Mucosa of descending colon (tissue), 3 donors: ENCODE measurements at regions not wholly inside any gene's neighbourhood (a gene's known extent, or its start where the extent isn't known, plus 50 kb on each side); places are given as distances from the start of the nearest gene placed in this dataset.
"Not testable (repeated sequence)": the region's sequence is repeated elsewhere in the genome, so short reads cannot be mapped to it uniquely, and the experiment has no call there.

ENCODE experiments used
- ATAC-seq: fragments of 200-7000 bp; cut with Tn5 transposase; one replicate; pipeline ENCODE4 v1.9.1; 2020; ENCODE audit warnings: mild to moderate bottlenecking, moderate library complexity
- DNase-seq, 3 donors: peaks; one replicate each; pipeline ENCODE4 v3.0.0-alpha.2; 2020
- H3K36me3 ChIP-seq: fragments of 200-600 bp; one replicate; pipeline ENCODE4 v1.8.0; 2021; ENCODE audit warnings: low read depth, mild to moderate bottlenecking
- H3K4me1 ChIP-seq: fragments of 200-600 bp; one replicate; pipeline ENCODE4 v1.8.0; 2021; ENCODE audit warnings: low read depth, mild to moderate bottlenecking
- H3K4me3 ChIP-seq: fragments of 200-600 bp; one replicate; pipeline ENCODE4 v1.8.0; 2021; ENCODE audit warnings: mild to moderate bottlenecking
- H3K9me3 ChIP-seq: fragments of 200-600 bp; one replicate; pipeline ENCODE4 v1.8.0; 2021; ENCODE audit warnings: mild to moderate bottlenecking
- intact Hi-C, 2 donors: fragments of 100-400 bp; cut with DNase I in 1 of 2; cut with micrococcal nuclease in 1 of 2; formaldehyde crosslinking; loops; one replicate each; pipeline versions ENCODE4 v1.11.0 to v1.11.1; 2022; cut with DNase I, micrococcal nuclease
- donor health status: DM: no; HTN: no; CAD: no; lungs with moderate emphysema.
- donor health status: DM: no; HTN: no; CAD: no.
- donor health status: DM: no; HTN: yes; CAD: no.

DNA sequence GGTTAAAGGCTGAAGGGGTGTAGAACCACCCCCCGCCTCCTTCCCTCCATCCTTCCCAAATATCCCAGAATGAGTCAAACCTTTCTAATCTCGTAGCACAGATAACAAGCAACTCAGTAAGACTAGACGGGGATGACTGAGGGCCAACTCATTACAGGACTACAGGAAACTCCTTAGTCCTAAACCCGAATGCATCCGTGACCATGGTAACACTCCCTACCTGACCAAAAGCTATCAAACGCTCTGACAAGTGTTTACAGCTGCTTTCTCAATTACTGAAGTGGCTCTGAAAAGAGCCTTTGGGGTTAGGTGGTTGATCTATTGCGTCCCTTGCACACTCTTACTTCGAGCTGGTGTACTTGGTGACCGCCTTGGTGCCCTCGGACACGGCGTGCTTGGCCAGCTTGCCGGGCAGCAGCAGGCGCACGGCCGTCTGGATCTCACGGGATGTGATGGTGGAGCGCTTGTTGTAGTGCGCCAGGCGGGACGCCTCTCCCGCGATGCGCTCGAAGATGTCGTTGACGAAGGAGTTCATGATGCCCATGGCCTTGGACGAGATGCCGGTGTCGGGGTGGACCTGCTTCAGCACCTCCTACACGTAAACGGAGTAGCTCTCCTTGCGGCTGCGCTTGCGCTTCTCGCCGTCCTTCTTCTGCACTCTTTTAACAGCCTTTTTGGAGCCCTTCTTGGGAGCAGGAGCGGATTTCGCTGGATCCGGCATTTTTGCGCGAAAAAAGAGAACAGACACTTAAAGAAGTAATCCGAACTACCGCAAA lies 67.4 kb downstream of the FAM72B start:
- H3K36me3 ChIP-seq, H3K9me3 ChIP-seq, H3K4me3 ChIP-seq, H3K4me1 ChIP-seq, intact Hi-C loops: not testable (repeated sequence)
- peak in 2 of 3 donors; percentile 16 to 25 for DNase-seq
- ATAC-seq = peak; percentile 39

DNA sequence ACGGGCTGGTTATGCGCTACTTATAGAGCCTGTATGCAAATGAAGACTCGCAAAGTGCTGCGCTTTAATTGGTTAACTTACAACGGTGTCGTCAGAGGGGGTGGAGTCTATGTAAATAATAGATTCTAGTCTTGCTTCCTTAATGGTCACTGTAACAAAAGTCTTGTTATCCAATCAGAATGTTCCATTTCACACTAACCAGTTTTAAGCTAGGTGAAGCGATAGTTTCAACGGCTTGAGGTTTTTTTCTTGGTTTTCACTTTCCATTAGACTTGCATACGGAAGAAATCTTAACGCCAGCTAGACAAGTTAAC lies 66.9 kb downstream of the FAM72B start:
- H3K36me3 ChIP-seq, H3K4me3 ChIP-seq, H3K4me1 ChIP-seq, intact Hi-C loops, DNase-seq, H3K9me3 ChIP-seq: not testable (repeated sequence)
- peak; percentile 93 for ATAC-seq

DNA sequence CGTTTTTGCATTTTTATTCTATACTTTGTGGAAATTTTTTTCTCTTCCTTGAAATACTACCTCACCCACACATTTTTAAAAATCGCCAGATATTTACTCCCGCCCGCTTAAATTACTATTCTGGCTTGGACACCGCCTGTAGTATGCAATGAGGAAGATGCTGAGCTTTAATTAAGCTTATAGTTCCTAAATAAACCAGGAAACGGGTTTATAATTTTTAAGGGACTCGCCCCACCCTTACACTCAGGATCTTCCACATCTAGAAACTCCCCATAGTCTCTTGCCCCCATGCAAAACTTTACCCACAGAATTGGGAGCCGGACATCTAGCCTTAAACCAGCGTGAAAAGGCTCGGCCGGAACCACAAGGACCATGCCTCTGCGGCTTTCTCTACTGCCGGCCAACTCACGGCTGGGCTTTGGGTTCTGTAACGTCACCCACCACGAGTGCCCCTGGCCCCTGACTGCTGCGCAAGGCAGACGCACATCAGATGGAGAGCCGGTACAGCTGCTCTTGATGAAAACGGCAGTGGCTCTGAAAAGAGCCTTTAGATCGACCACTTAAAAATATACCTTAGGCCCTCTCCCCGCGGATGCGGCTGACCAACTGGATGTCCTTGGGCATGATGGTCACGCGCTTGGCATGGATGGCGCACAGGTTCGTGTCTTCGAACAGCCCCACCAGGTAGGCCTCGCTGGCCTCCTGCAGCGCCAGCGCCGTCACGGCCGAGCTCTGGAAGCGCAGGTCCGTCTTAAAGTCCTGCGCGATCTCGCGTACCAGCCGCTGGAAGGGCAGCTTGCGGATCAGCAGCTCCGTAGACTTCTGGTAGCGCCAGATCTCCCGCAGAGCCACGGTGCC lies 66.3 kb downstream of the FAM72B start:
- H3K9me3 ChIP-seq, H3K4me1 ChIP-seq, H3K36me3 ChIP-seq, H3K4me3 ChIP-seq, intact Hi-C loops: not testable (repeated sequence)
- ATAC-seq (peak; percentile 31), DNase-seq (peak in 2 of 3 donors; percentile 14 to 46)
